ENCODE measurements at regions not wholly inside any gene's neighbourhood (a gene's known extent, or its start where the extent isn't known, plus 50 kb on each side); places are given as distances from the start of the nearest gene placed in this dataset.

DNA sequence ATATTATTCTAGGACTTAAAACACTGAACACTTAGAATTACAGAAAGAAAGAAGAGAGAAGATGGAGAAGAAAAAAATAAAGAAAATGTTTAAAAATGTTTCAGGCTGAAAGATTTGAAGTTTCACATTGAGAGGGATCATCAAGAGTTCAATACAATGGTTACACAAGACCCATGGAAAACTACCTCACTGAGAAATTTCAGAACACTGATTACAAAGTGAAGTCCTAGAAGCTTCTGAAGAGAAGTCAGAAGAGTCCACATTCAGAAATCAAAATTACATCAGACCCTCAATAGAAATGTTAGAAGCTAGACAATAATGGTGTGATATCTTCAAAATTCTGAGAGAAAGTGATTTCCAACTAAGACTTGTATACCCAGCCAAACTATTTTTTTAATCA lies 196.1 kb downstream of the MACC1 start:
- POLR2A ChIA-PET, result no interaction called here
- H3K36me3 ChIP-seq (ENCODE audit: control insufficient read depth in 2 of 2, insufficient read depth in 1 of 2, low read length in 2 of 2), result no peaks in the 10 kb centered on the region
- H3K9me3 ChIP-seq (ENCODE audit: control insufficient read depth, insufficient read depth, low read depth, low read length), result no peaks in the 10 kb centered on the region
- H3K4me1 ChIP-seq (ENCODE audit: control insufficient read depth, insufficient read depth, low read length), result no peaks in the 10 kb centered on the region
- TF ChIP-seq ZNF660 (tag by site-specific recombination; IDR thresholded peaks at IDR 0.05), result no peak
- no peak for TF ChIP-seq PRDM4 (tag by site-specific recombination; IDR thresholded peaks at IDR 0.05)
- TF ChIP-seq ZNF747 (tag by site-specific recombination; IDR thresholded peaks at IDR 0.05), result no peak
- no peak for TF ChIP-seq HOXD13 (CRISPR knock-in tag; IDR thresholded peaks at IDR 0.05; ENCODE audit: borderline replicate concordance)
- TF ChIP-seq ZNF510 (tag by site-specific recombination; IDR thresholded peaks at IDR 0.05; ENCODE audit: insufficient replicate concordance), result no peak
- TF ChIP-seq ZNF157 (tag by site-specific recombination; IDR thresholded peaks at IDR 0.05), result no peak
- no peak for TF ChIP-seq ZNF404 (tag by site-specific recombination; IDR thresholded peaks at IDR 0.05)
- no peak for TF ChIP-seq ZNF830 (tag by site-specific recombination; IDR thresholded peaks at IDR 0.05; ENCODE audit: low read depth)
- no peak for TF ChIP-seq ZNF707 (tag by site-specific recombination; IDR thresholded peaks at IDR 0.05)
- TF ChIP-seq KLF8 (tag by site-specific recombination; IDR thresholded peaks at IDR 0.05), result no peak
- TF ChIP-seq ZNF571 (tag by site-specific recombination; IDR thresholded peaks at IDR 0.05), result no peak
- no peak for TF ChIP-seq ZNF211 (tag by site-specific recombination; IDR thresholded peaks at IDR 0.05; ENCODE audit: low read depth)
- no peak for TF ChIP-seq KLF16 (tag by site-specific recombination; IDR thresholded peaks at IDR 0.05)
- no peak for TF ChIP-seq ZNF521 (tag by site-specific recombination; IDR thresholded peaks at IDR 0.05)
- no peak for TF ChIP-seq ZNF155 (tag by site-specific recombination; IDR thresholded peaks at IDR 0.05)
- no peak overlapping the region for H3K4me3 ChIP-seq (ENCODE audit: low read depth, low read length)
- CTCF ChIA-PET, result interaction anchor here (0.6 kb wide), 1 partner anchor 151 kb away, joined by 3 read pairs; no protein-coding TSS in a partner anchor
- no peak overlapping the region for H3K27ac ChIP-seq (ENCODE audit: extremely low read depth, low read depth, low read length)

- POLR2A ChIA-PET, result no interaction called here
- CTCF ChIA-PET, result no interaction called here
- H3K27ac ChIP-seq (ENCODE audit: extremely low read depth, low read depth, low read length), result no peak overlapping the region
- TF ChIP-seq, protein P1, sequence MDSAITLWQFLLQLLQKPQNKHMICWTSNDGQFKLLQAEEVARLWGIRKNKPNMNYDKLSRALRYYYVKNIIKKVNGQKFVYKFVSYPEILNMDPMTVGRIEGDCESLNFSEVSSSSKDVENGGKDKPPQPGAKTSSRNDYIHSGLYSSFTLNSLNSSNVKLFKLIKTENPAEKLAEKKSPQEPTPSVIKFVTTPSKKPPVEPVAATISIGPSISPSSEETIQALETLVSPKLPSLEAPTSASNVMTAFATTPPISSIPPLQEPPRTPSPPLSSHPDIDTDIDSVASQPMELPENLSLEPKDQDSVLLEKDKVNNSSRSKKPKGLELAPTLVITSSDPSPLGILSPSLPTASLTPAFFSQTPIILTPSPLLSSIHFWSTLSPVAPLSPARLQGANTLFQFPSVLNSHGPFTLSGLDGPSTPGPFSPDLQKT (IDR thresholded peaks at IDR 0.05; ENCODE audit: borderline replicate concordance, low read depth, low read length), result no peak
- TF ChIP-seq, protein P2, sequence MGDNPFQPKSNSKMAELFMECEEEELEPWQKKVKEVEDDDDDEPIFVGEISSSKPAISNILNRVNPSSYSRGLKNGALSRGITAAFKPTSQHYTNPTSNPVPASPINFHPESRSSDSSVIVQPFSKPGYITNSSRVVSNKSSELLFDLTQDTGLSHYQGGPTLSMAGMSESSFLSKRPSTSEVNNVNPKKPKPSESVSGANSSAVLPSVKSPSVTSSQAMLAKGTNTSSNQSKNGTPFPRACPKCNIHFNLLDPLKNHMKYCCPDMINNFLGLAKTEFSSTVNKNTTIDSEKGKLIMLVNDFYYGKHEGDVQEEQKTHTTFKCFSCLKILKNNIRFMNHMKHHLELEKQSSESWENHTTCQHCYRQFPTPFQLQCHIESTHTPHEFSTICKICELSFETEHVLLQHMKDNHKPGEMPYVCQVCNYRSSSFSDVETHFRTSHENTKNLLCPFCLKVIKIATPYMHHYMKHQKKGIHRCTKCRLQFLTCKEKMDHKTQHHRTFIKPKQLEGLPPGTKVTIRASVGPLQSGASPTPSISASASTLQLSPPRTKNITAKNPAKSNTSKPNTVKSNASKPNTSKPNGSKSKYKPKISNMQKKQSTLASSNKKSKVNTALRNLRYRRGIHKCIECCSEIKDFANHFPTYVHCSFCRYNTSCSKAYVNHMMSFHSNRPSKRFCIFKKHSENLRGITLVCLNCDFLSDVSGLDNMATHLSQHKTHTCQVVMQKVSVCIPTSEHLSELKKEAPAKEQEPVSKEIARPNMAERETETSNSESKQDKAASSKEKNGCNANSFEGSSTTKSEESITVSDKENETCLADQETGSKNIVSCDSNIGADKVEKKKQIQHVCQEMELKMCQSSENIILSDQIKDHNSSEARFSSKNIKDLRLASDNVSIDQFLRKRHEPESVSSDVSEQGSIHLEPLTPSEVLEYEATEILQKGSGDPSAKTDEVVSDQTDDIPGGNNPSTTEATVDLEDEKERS (tag by site-specific recombination; IDR thresholded peaks at IDR 0.05), result no peak
- no peak for TF ChIP-seq ZBTB20 (tag by site-specific recombination; IDR thresholded peaks at IDR 0.05)
- TF ChIP-seq ZNF830 (tag by site-specific recombination; IDR thresholded peaks at IDR 0.05; ENCODE audit: low read depth), result no peak
- TF ChIP-seq ZFP37 (tag by site-specific recombination; IDR thresholded peaks at IDR 0.05), result no peak
- TF ChIP-seq ZSCAN23 (tag by site-specific recombination; IDR thresholded peaks at IDR 0.05), result no peak
- no peak for TF ChIP-seq ZBTB48 (tag by site-specific recombination; IDR thresholded peaks at IDR 0.05)
- no peak for TF ChIP-seq ZNF560 (tag by site-specific recombination; IDR thresholded peaks at IDR 0.05; ENCODE audit: borderline replicate concordance)
- no peak for TF ChIP-seq ZNF600 (tag by site-specific recombination; IDR thresholded peaks at IDR 0.05)
- TF ChIP-seq ZNF239 (tag by site-specific recombination; IDR thresholded peaks at IDR 0.05), result no peak
- no peak for TF ChIP-seq ZNF555 (tag by site-specific recombination; conservative IDR thresholded peaks at IDR 0.05)
- TF ChIP-seq ZNF639 (tag by site-specific recombination; IDR thresholded peaks at IDR 0.05), result no peak
- no peak for TF ChIP-seq ZFP69B (tag by site-specific recombination; IDR thresholded peaks at IDR 0.05)
- no peak for TF ChIP-seq ZNF23 (tag by site-specific recombination; IDR thresholded peaks at IDR 0.05; ENCODE audit: borderline replicate concordance)
- TF ChIP-seq MYNN (tag by site-specific recombination; IDR thresholded peaks at IDR 0.05; ENCODE audit: borderline replicate concordance), result no peak
Observed at GRCh38 chr7:20019757-20020432, 197.3 kb downstream of the MACC1 start.

More at GRCh38 chr7:20019757-20020432, 197.3 kb downstream of the MACC1 start:
- no peaks in the 10 kb centered on the region for H3K4me1 ChIP-seq (ENCODE audit: control insufficient read depth, insufficient read depth, low read length)
- H3K4me3 ChIP-seq (ENCODE audit: low read depth, low read length), result no peak overlapping the region
- no peaks in the 10 kb centered on the region for H3K36me3 ChIP-seq (ENCODE audit: control insufficient read depth in 2 of 2, insufficient read depth in 1 of 2, low read length in 2 of 2)
- no peaks in the 10 kb centered on the region for H3K9me3 ChIP-seq (ENCODE audit: control insufficient read depth, insufficient read depth, low read depth, low read length)

All from HEK293 (cell line).